ENCODE measurements at regions not wholly inside any gene's neighbourhood (a gene's known extent, or its start where the extent isn't known, plus 50 kb on each side); places are given as distances from the start of the nearest gene placed in this dataset.

- Histone ChIP-seq H2AK5ac (ENCODE audit: insufficient read length, low read length) (no peak overlapping the region), H3T11ph (ENCODE audit: low read length) (no peak overlapping the region), H4K8ac (replicated peaks; ENCODE audit: insufficient read length, low read depth, low read length) (no peak overlapping the region), H3K79me2 (ENCODE audit: insufficient read depth, low read length) (no peaks in the 10 kb centered on the region), H3K4ac (ENCODE audit: low read depth, low read length) (no peak overlapping the region), H4K20me1 (ENCODE audit: control insufficient read depth, insufficient read depth, insufficient read length) (no peaks in the 10 kb centered on the region), H3K18ac (ENCODE audit: insufficient read length, low read depth, low read length) (no peak overlapping the region), H3K4me2 (ENCODE audit: insufficient read depth, insufficient read length, low read length) (no peak overlapping the region), H2BK12ac (ENCODE audit: insufficient read length, low read depth, low read length) (no peak overlapping the region), H2BK20ac (ENCODE audit: low read depth, low read length, poor library complexity, severe bottlenecking) (no peak overlapping the region), H3K23me2 (ENCODE audit: insufficient read length, low read depth, low read length, poor library complexity, severe bottlenecking) (no peaks in the 10 kb centered on the region), H4K91ac (ENCODE audit: insufficient read length, low read depth, low read length) (no peak overlapping the region), H2AFZ (ENCODE audit: low read length) (no peak overlapping the region), H3K27ac (ENCODE audit: insufficient read length, low read depth, low read length) (no peak overlapping the region), H3K9ac (ENCODE audit: extremely low read depth, insufficient read length, low read length) (no peak overlapping the region), H3K56ac (ENCODE audit: insufficient read length, low read depth, low read length) (no peak overlapping the region), H4K5ac (ENCODE audit: insufficient read length, low read depth, low read length) (no peak overlapping the region), H2BK15ac (ENCODE audit: low read depth, low read length) (no peak overlapping the region), H2BK120ac (ENCODE audit: low read depth, low read length, poor library complexity, severe bottlenecking) (no peak overlapping the region), H2BK5ac (ENCODE audit: insufficient read length, low read length) (no peak overlapping the region), H3K14ac (ENCODE audit: insufficient read depth, low read length) (no peak overlapping the region), H3K9me3 (ENCODE audit: control insufficient read depth, low read depth, low read length) (no peaks in the 10 kb centered on the region), H3K4me1 (ENCODE audit: insufficient read depth, low read length) (no peaks in the 10 kb centered on the region), H3K23ac (ENCODE audit: insufficient read length, low read depth, low read length) (no peak overlapping the region), H3K27me3 (ENCODE audit: insufficient read depth, low read length) (no peaks in the 10 kb centered on the region), H3K79me1 (ENCODE audit: insufficient read depth, low read depth, low read length, poor library complexity, severe bottlenecking) (no peaks in the 10 kb centered on the region)
- Mint-ChIP-seq H3K4me3 (no peak overlapping the region), H3K9me3 (peaks cover 10 to 12% of the 10 kb centered on the region in 2 experiments), H3K36me3 (ENCODE audit: insufficient read depth in 1 of 3, low read depth in 3 of 3) (peaks cover 3 to 7% (median 5%) of the 10 kb centered on the region in 3 experiments; a peak in 4 of 7 replicates), H3K4me1 (peaks cover 12% of the 10 kb centered on the region in 2 experiments), H3K27ac (no peak overlapping the region), H3K27me3 (ENCODE audit: low read depth) (peaks cover 1% of the 10 kb centered on the region; the same call in 1 of the 2 replicates)
- DNase-seq = no peak
- no peak for TF ChIP-seq CTCF (conservative IDR thresholded peaks at IDR 0.05)
- WGBS (ENCODE audit: extremely low coverage, insufficient read length, low lambda C conversion rate) = no CpG with 5 or more reads among the region's 3 CpGs
These were observed 290.4 kb downstream of the TSHZ3 start for GRCh38 chr19:31058676-31059340.

Measured in H9 (cell line).